Loucy (cell line): ENCODE measurements at regions not wholly inside any gene's neighbourhood (a gene's known extent, or its start where the extent isn't known, plus 50 kb on each side); places are given as distances from the start of the nearest gene placed in this dataset.

Source experiments
- EZH2phosphoT487 ChIP-seq: fragments of 200-600 bp; IDR thresholded peaks from 2 replicates; pipeline ENCODE4 v1.6.1; 2018; ENCODE audit warnings: antibody characterized with exemption, mild to moderate bottlenecking, moderate library complexity, borderline replicate concordance
- TF ChIP-seq, protein P1 (sequence below): fragments of 200-600 bp; sonication (generic); conservative IDR thresholded peaks from 2 replicates; pipeline ENCODE4 v1.5.1; 2014; ENCODE audit warnings: mild to moderate bottlenecking, antibody characterized with exemption, low read length

DNA sequence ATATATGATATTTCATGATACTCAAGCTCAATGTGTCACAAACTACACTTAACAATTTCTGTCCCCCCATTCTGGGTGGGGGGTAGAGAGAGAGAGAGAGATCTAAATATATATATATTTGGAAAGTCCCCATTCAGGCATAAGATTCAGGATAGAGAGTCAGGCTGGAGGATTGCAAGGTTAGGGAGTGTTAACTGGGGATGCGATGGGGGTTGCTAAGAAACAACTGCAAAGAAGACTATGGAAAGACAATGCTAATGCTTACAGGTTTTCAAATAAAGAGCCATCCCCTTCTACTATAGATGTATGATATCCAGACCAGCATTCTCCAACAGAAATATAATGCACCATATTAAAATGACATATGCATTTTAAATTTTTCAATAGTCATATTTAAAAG, 79.2 kb upstream of the OR5AK2 start:
- TF ChIP-seq, protein P1, sequence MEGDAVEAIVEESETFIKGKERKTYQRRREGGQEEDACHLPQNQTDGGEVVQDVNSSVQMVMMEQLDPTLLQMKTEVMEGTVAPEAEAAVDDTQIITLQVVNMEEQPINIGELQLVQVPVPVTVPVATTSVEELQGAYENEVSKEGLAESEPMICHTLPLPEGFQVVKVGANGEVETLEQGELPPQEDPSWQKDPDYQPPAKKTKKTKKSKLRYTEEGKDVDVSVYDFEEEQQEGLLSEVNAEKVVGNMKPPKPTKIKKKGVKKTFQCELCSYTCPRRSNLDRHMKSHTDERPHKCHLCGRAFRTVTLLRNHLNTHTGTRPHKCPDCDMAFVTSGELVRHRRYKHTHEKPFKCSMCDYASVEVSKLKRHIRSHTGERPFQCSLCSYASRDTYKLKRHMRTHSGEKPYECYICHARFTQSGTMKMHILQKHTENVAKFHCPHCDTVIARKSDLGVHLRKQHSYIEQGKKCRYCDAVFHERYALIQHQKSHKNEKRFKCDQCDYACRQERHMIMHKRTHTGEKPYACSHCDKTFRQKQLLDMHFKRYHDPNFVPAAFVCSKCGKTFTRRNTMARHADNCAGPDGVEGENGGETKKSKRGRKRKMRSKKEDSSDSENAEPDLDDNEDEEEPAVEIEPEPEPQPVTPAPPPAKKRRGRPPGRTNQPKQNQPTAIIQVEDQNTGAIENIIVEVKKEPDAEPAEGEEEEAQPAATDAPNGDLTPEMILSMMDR = no peak
- TF ChIP-seq EZH2phosphoT487 = no peak
